Brain microvascular endothelial cell (primary cell): ENCODE measurements at regions not wholly inside any gene's neighbourhood (a gene's known extent, or its start where the extent isn't known, plus 50 kb on each side); places are given as distances from the start of the nearest gene placed in this dataset.

ENCODE experiments used
- DNase-seq: peaks from one replicate; pipeline ENCODE4 v3.0.0-alpha.2; 2020
- H3K27ac ChIP-seq: fragments of 250-450 bp; sonication (Bioruptor Pico); 2 replicates; pipeline ENCODE4 v1.5.1; 2020; ENCODE audit warnings: mild to moderate bottlenecking, moderate library complexity
- H3K27me3 ChIP-seq: fragments of 250-450 bp; sonication (Bioruptor Pico); replicated peaks from 2 replicates; pipeline ENCODE4 v1.5.1; 2020; ENCODE audit warnings: mild to moderate bottlenecking
- H3K36me3 ChIP-seq: fragments of 250-450 bp; sonication (Bioruptor Pico); replicated peaks from 2 replicates; pipeline ENCODE4 v1.5.1; 2020; ENCODE audit warnings: mild to moderate bottlenecking
- H3K4me3 ChIP-seq: 2 replicates; pipeline ENCODE4 v1.5.1; 2011; ENCODE audit warnings: low read depth, mild to moderate bottlenecking, control low read depth, low read length, moderate library complexity
- in situ Hi-C: cut with HindIII; loops from 2 replicates; pipeline ENCODE4 v1.10.0; 2017; ENCODE audit warnings: low sequenced_read_pairs, low pct_ligation_motif_present
- TF ChIP-seq, protein P1 (sequence below): IDR thresholded peaks from 2 replicates; pipeline ENCODE4 v1.5.1; 2011; ENCODE audit warnings: low read depth, mild to moderate bottlenecking, moderate library complexity, low read length, control low read depth, inconsistent platforms; ENCODE audit errors: missing control alignments

DNA sequence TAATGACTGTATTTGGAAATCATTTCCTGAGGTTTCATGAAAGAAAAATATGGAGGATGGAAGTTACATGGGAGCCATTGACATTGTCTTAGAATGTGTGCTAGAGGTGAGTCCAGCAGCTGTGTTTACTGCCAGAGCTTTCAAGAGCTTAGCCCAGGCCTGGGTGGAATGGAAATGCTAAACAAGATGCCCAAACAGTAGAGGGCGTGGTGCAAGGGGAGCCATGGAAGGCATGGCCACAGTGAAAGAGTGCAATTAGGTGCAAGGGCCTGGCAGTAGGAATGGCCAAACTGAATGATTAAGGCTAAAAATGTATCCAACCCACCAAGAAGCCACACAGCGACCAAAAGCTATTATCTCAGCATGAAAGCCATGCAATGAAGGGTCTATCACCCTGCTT lies 257.7 kb upstream of the NR2F2 start:
- no peak for DNase-seq
- Histone ChIP-seq H3K27me3 (no peaks in the 10 kb centered on the region), H3K36me3 (no peaks in the 10 kb centered on the region), H3K4me3 (no peak overlapping the region), H3K27ac (no peak overlapping the region)
- TF ChIP-seq, protein P1, sequence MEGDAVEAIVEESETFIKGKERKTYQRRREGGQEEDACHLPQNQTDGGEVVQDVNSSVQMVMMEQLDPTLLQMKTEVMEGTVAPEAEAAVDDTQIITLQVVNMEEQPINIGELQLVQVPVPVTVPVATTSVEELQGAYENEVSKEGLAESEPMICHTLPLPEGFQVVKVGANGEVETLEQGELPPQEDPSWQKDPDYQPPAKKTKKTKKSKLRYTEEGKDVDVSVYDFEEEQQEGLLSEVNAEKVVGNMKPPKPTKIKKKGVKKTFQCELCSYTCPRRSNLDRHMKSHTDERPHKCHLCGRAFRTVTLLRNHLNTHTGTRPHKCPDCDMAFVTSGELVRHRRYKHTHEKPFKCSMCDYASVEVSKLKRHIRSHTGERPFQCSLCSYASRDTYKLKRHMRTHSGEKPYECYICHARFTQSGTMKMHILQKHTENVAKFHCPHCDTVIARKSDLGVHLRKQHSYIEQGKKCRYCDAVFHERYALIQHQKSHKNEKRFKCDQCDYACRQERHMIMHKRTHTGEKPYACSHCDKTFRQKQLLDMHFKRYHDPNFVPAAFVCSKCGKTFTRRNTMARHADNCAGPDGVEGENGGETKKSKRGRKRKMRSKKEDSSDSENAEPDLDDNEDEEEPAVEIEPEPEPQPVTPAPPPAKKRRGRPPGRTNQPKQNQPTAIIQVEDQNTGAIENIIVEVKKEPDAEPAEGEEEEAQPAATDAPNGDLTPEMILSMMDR = no peak
- in situ Hi-C loops = no loop called here

DNA sequence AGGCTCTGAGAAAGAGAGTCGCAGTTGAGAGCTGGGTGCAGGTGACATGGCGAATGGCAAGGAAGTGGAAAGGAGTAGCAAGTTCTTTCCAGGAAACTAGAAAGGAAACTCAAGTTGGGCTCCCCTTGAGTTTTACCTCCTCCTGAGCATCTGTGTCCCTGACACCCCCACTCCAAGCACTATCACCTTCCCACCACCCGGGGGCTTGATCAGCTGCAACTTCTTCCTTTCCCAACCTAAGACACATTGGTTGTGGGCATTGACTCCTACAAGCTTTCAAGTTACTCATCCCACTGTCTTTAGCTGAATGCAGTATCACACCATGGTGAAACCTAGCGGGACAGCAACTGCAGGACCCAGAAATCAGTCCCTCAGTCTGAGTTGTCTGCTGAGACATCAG lies 256.6 kb upstream of the NR2F2 start:
- no peaks in the 10 kb centered on the region for H3K36me3 ChIP-seq
- H3K4me3 ChIP-seq = no peak overlapping the region
- DNase-seq = no peak
- no peak overlapping the region for H3K27ac ChIP-seq
- no peaks in the 10 kb centered on the region for H3K27me3 ChIP-seq
- in situ Hi-C loops = no loop called here
- TF ChIP-seq, protein P1 = no peak

DNA sequence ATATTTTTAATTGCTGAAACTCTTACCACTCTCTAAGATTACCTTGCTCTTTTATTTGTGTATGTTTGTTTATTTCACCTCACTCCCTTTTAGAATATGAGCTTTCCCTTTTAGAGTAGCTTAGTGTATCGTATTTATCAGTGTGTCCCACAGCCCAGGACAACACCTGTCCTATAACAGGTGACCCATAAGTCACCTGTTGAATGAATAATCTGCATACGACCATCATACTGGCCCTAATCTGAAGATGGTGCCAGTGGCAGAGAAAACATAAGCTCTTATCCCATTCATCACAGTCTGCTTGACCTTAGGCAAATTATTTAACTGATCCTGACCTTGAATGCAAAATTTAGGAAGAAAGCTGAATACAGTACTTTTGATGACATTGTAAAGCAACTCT lies 254.6 kb upstream of the NR2F2 start:
- in situ Hi-C loops = no loop called here
- H3K27me3 ChIP-seq = no peaks in the 10 kb centered on the region
- H3K36me3 ChIP-seq = no peaks in the 10 kb centered on the region
- no peak for DNase-seq
- TF ChIP-seq, protein P1 = no peak
- no peak overlapping the region for H3K4me3 ChIP-seq
- no peak overlapping the region for H3K27ac ChIP-seq

DNA sequence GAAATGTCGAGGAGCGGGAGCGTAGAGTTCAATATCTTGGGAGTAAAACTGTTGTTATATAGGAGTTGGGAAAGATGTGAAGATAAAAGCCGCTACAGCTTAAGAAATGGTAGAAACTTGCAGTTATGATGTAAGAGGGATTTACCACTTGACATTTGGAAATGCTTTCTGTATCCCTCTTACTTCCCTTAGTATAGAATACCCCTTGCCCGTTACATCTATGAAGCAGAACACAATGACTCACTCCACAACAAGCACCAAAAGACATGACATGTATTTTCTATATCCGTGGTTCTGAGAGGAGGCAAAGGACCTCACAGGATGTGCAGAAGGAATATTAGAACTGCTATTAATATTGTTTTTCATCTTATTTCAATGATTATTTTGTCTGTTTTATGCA lies 254.2 kb upstream of the NR2F2 start:
- Histone ChIP-seq H3K36me3 (no peaks in the 10 kb centered on the region), H3K4me3 (no peak overlapping the region), H3K27ac (no peak overlapping the region), H3K27me3 (no peaks in the 10 kb centered on the region)
- TF ChIP-seq, protein P1 = no peak
- in situ Hi-C loops = no loop called here
- DNase-seq = no peak

DNA sequence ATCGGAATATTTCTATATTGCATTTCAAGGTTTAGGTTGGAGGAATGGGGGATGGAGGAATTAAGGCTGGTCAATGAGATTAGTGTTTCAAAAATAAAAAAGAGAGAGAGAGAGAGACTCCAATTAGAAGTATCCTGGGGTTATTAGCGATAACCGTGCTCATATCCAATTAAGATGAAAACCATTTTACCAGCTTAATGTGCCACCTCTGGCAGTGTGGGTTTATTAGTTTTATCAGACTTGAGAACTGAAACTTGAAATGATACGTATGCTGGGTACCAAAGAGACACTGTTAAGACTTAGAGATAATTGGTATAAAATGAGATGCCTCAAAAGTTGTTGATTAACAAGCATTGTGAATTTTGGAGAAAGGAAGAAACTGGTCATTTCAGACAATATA lies 251.5 kb upstream of the NR2F2 start:
- in situ Hi-C loops = no loop called here
- Histone ChIP-seq H3K36me3 (no peaks in the 10 kb centered on the region), H3K27me3 (no peaks in the 10 kb centered on the region), H3K4me3 (no peak overlapping the region), H3K27ac (no peak overlapping the region)
- DNase-seq = no peak
- TF ChIP-seq, protein P1 = no peak

DNA sequence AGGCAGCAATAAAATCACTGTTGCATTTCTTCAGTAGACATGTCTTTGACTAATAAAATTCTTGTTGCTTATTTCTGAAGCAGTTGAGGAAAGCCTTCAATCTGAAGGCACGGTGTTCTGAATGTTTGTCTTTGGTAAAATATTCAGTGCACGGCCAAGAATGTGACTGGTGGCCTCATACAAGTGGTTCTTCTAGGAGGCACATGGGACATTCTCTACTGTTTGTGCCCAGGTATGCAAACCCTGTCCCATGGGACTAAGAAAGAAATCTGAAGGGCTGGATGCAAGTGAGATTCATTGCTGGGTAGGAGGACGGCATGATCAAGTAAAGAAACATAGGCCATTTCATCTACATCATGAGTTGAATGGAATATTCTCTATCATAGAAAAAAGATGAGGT lies 250.6 kb upstream of the NR2F2 start:
- TF ChIP-seq, protein P1 = no peak
- no peak overlapping the region for H3K27ac ChIP-seq
- H3K27me3 ChIP-seq = no peaks in the 10 kb centered on the region
- H3K4me3 ChIP-seq = no peak overlapping the region
- H3K36me3 ChIP-seq = no peaks in the 10 kb centered on the region
- in situ Hi-C loops = no loop called here
- DNase-seq = no peak
